ENCODE measurements at regions not wholly inside any gene's neighbourhood (a gene's known extent, or its start where the extent isn't known, plus 50 kb on each side); places are given as distances from the start of the nearest gene placed in this dataset.

DNA sequence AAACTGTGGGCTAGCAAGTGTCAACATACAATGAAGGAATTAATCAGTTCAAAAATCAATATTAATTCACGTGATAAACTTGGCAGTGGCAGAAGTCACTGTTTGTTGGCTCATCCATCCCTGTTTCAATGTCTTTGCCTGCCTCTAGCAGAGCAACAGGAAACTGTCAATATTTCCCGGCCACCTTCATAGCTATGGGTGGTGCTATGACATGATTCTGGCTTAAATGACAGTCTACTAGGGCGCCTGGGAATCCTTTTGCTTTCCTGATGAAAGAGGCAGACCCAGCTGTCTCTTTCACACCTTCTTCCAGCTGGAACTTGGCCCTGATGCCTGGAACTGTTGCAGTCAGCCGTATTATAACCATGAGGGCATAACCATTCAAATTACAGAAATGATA is 72.1 kb upstream of the DNAH5 start:
- Histone ChIP-seq H3K14ac (ENCODE audit: insufficient read depth, low read length) (no peak overlapping the region), H2BK12ac (ENCODE audit: insufficient read length, low read depth, low read length) (no peak overlapping the region), H4K91ac (ENCODE audit: insufficient read length, low read depth, low read length) (no peak overlapping the region), H3K56ac (ENCODE audit: insufficient read length, low read depth, low read length) (no peak overlapping the region), H2BK20ac (ENCODE audit: low read depth, low read length, poor library complexity, severe bottlenecking) (no peak overlapping the region), H2BK120ac (ENCODE audit: low read depth, low read length, poor library complexity, severe bottlenecking) (no peak overlapping the region), H3K18ac (ENCODE audit: insufficient read length, low read depth, low read length) (no peak overlapping the region), H3K9ac (ENCODE audit: extremely low read depth, insufficient read length, low read length) (no peak overlapping the region), H3K4ac (ENCODE audit: low read depth, low read length) (no peak overlapping the region), H3K23me2 (ENCODE audit: insufficient read length, low read depth, low read length, poor library complexity, severe bottlenecking) (no peaks in the 10 kb centered on the region), H3K4me2 (ENCODE audit: insufficient read depth, insufficient read length, low read length) (no peak overlapping the region), H3T11ph (ENCODE audit: low read length) (no peak overlapping the region), H3K4me1 (ENCODE audit: insufficient read depth, low read length) (no peaks in the 10 kb centered on the region), H2BK15ac (ENCODE audit: low read depth, low read length) (no peak overlapping the region), H3K9me3 (ENCODE audit: control insufficient read depth, low read depth, low read length) (no peaks in the 10 kb centered on the region), H3K79me2 (ENCODE audit: insufficient read depth, low read length) (no peaks in the 10 kb centered on the region), H3K27ac (ENCODE audit: insufficient read length, low read depth, low read length) (no peak overlapping the region), H2AK5ac (ENCODE audit: insufficient read length, low read length) (no peak overlapping the region), H2AFZ (ENCODE audit: low read length) (no peak overlapping the region), H3K23ac (ENCODE audit: insufficient read length, low read depth, low read length) (no peak overlapping the region), H4K20me1 (ENCODE audit: control insufficient read depth, insufficient read depth, insufficient read length) (no peaks in the 10 kb centered on the region), H2BK5ac (ENCODE audit: insufficient read length, low read length) (no peak overlapping the region), H3K27me3 (ENCODE audit: insufficient read depth, low read length) (no peaks in the 10 kb centered on the region), H4K5ac (ENCODE audit: insufficient read length, low read depth, low read length) (no peak overlapping the region), H4K8ac (replicated peaks; ENCODE audit: insufficient read length, low read depth, low read length) (no peak overlapping the region), H3K79me1 (ENCODE audit: insufficient read depth, low read depth, low read length, poor library complexity, severe bottlenecking) (no peaks in the 10 kb centered on the region)
- Mint-ChIP-seq H3K4me3 (no peak overlapping the region), H3K27ac (no peak overlapping the region), H3K9me3 (no peaks in the 10 kb centered on the region), H3K4me1 (peaks cover 2% of the 10 kb centered on the region in 2 experiments; a peak in 1 of 4 replicates), H3K36me3 (ENCODE audit: insufficient read depth in 1 of 3, low read depth in 3 of 3) (no peaks in the 10 kb centered on the region), H3K27me3 (ENCODE audit: low read depth) (peaks cover 9% of the 10 kb centered on the region)
- no peak for DNase-seq
- TF ChIP-seq, protein P1, sequence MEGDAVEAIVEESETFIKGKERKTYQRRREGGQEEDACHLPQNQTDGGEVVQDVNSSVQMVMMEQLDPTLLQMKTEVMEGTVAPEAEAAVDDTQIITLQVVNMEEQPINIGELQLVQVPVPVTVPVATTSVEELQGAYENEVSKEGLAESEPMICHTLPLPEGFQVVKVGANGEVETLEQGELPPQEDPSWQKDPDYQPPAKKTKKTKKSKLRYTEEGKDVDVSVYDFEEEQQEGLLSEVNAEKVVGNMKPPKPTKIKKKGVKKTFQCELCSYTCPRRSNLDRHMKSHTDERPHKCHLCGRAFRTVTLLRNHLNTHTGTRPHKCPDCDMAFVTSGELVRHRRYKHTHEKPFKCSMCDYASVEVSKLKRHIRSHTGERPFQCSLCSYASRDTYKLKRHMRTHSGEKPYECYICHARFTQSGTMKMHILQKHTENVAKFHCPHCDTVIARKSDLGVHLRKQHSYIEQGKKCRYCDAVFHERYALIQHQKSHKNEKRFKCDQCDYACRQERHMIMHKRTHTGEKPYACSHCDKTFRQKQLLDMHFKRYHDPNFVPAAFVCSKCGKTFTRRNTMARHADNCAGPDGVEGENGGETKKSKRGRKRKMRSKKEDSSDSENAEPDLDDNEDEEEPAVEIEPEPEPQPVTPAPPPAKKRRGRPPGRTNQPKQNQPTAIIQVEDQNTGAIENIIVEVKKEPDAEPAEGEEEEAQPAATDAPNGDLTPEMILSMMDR (conservative IDR thresholded peaks at IDR 0.05), result no peak
- WGBS (ENCODE audit: extremely low coverage, insufficient read length, low lambda C conversion rate), result no CpG with 5 or more reads among the region's 4 CpGs

All from H9 (cell line).